ENCODE measurements at regions not wholly inside any gene's neighbourhood (a gene's known extent, or its start where the extent isn't known, plus 50 kb on each side); places are given as distances from the start of the nearest gene placed in this dataset.
A peak's percentile ranks its signal among the peaks of the same experiment; 100 is the strongest.

DNA sequence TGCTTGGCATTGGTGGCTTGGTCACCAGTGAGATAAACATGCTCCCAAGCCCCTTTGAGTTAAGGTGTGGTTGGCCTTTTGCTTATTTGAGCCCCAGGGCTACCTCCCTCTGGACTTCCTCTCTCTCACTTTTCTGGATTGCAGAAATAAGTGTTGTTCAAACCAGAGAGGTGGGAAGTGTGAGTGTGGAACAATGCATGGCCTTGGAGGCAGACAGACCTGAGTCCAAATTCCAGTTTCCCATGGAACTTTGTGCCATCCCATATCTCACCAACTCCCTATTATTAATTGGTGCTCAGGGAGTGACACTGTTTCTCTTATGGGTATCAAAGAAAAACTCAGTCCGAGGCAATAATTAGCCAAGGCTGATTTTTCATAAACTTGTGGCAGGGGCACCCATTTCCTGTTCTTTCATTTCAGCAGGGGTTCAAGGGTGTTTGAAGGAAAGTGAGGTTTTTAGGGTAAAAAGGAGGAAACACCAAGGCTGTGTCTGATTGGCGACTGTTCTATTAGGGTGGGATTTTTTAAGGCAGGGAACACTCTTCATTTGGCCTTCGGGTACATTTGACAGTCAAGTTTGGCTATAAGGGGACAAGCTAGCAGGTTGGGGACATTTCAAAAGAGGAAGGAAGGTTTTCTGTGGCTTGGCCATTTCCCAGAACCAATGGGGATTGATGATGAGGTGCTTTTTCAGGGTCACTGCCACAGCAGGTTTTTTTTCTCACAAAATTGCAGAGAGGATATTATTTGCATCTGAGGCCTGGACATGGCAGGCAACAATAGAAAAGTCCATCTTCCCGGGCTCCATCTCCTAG is 148.8 kb upstream of the NPY start:
- no peaks in the 10 kb centered on the region for H3K4me1 ChIP-seq (ENCODE audit: insufficient read depth, low read length)
- no peaks in the 10 kb centered on the region for H4K20me1 ChIP-seq (ENCODE audit: insufficient read depth, low read length)
- DNase-seq (ENCODE audit: insufficient read length, low spot score, missing footprints): no peak
- H3K27ac ChIP-seq (ENCODE audit: low read depth, low read length): no peak overlapping the region
- H3K9me3 ChIP-seq (ENCODE audit: low read depth, low read length): no peaks in the 10 kb centered on the region
- no peak for TF ChIP-seq CTCF (IDR thresholded peaks at IDR 0.05; ENCODE audit: extremely low read depth, low read depth, low read length)
- no peak overlapping the region for H3K4me3 ChIP-seq (ENCODE audit: insufficient read depth, low read length)
- H3K27me3 ChIP-seq (ENCODE audit: insufficient read depth, low read length): no peaks in the 10 kb centered on the region
- H3K79me2 ChIP-seq (ENCODE audit: insufficient read depth, low read length): no peaks in the 10 kb centered on the region
- no peak overlapping the region for H3K4me2 ChIP-seq (ENCODE audit: insufficient read depth, low read length)
- no peak overlapping the region for H2AFZ ChIP-seq (ENCODE audit: low read length)
- no peaks in the 10 kb centered on the region for H3K36me3 ChIP-seq (ENCODE audit: insufficient read depth, low read length)

GRCh38 chr7:24137338-24137737 is 146.7 kb upstream of the NPY start:
- Histone ChIP-seq H4K20me1 (ENCODE audit: insufficient read depth, low read length) (no peaks in the 10 kb centered on the region), H3K27ac (ENCODE audit: low read depth, low read length) (no peak overlapping the region), H3K27me3 (ENCODE audit: insufficient read depth, low read length) (no peaks in the 10 kb centered on the region), H3K4me3 (ENCODE audit: insufficient read depth, low read length) (no peak overlapping the region), H2AFZ (ENCODE audit: low read length) (no peak overlapping the region), H3K4me2 (ENCODE audit: insufficient read depth, low read length) (no peak overlapping the region), H3K9me3 (ENCODE audit: low read depth, low read length) (no peaks in the 10 kb centered on the region), H3K4me1 (ENCODE audit: insufficient read depth, low read length) (no peaks in the 10 kb centered on the region), H3K79me2 (ENCODE audit: insufficient read depth, low read length) (no peaks in the 10 kb centered on the region), H3K36me3 (ENCODE audit: insufficient read depth, low read length) (no peaks in the 10 kb centered on the region)
- TF ChIP-seq CTCF (IDR thresholded peaks at IDR 0.05; ENCODE audit: extremely low read depth, low read depth, low read length): no peak
- DNase-seq (ENCODE audit: insufficient read length, low spot score, missing footprints): peak; percentile 53

DNA sequence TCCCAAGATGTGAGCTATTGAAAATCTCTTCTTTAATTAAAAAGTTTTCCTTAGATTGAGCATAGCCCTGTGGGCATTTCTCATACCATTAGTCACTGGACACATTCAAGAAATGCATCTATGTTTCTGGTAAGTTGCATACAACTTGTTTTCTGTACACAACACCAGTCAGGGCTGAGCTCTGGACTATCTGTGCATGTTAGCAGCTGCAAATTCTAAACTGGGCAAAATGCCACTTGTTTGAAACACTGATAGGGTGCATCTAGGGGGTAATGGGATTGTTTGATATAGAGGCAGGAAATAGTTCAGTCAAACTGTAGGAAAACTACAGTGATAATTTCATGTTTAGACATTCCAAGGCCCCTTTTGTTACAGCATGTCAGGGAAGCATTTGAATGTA is 145.6 kb upstream of the NPY start:
- Histone ChIP-seq H3K9me3 (ENCODE audit: low read depth, low read length) (no peaks in the 10 kb centered on the region), H3K36me3 (ENCODE audit: insufficient read depth, low read length) (no peaks in the 10 kb centered on the region), H3K4me3 (ENCODE audit: insufficient read depth, low read length) (no peak overlapping the region), H3K27me3 (ENCODE audit: insufficient read depth, low read length) (no peaks in the 10 kb centered on the region), H3K4me2 (ENCODE audit: insufficient read depth, low read length) (no peak overlapping the region), H4K20me1 (ENCODE audit: insufficient read depth, low read length) (no peaks in the 10 kb centered on the region), H3K4me1 (ENCODE audit: insufficient read depth, low read length) (no peaks in the 10 kb centered on the region), H3K79me2 (ENCODE audit: insufficient read depth, low read length) (no peaks in the 10 kb centered on the region), H3K27ac (ENCODE audit: low read depth, low read length) (no peak overlapping the region), H2AFZ (ENCODE audit: low read length) (no peak overlapping the region)
- TF ChIP-seq CTCF (IDR thresholded peaks at IDR 0.05; ENCODE audit: extremely low read depth, low read depth, low read length): no peak
- no peak for DNase-seq (ENCODE audit: insufficient read length, low spot score, missing footprints)

DNA sequence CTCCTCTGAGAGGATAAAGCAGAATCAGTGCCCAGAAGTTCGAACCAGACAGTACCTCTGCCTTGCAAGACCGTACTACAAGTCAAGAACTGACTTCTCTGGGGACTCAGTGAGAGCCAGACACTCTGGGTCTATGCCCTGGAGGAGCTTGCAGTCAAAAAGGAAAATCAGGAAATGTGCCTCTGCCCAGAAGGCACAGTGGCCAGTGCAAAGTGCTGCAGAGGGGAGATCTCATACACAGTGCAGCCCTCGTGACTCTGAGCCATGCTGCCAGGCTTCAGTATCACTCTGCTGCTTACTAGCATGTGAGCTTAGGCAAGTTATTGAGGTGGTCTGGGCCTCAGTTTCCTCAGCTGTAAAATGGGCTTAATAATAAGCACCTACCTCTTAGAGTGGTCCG is 144.0 kb upstream of the NPY start:
- Histone ChIP-seq H2AFZ (ENCODE audit: low read length) (no peak overlapping the region), H3K4me1 (ENCODE audit: insufficient read depth, low read length) (no peaks in the 10 kb centered on the region), H3K79me2 (ENCODE audit: insufficient read depth, low read length) (no peaks in the 10 kb centered on the region), H3K4me3 (ENCODE audit: insufficient read depth, low read length) (no peak overlapping the region), H3K9me3 (ENCODE audit: low read depth, low read length) (no peaks in the 10 kb centered on the region), H3K27ac (ENCODE audit: low read depth, low read length) (no peak overlapping the region), H3K27me3 (ENCODE audit: insufficient read depth, low read length) (no peaks in the 10 kb centered on the region), H3K36me3 (ENCODE audit: insufficient read depth, low read length) (no peaks in the 10 kb centered on the region), H3K4me2 (ENCODE audit: insufficient read depth, low read length) (no peak overlapping the region), H4K20me1 (ENCODE audit: insufficient read depth, low read length) (no peaks in the 10 kb centered on the region)
- DNase-seq (ENCODE audit: insufficient read length, low spot score, missing footprints): peak; percentile 23
- TF ChIP-seq CTCF (IDR thresholded peaks at IDR 0.05; ENCODE audit: extremely low read depth, low read depth, low read length): no peak
